ENCODE measurements at regions not wholly inside any gene's neighbourhood (a gene's known extent, or its start where the extent isn't known, plus 50 kb on each side); places are given as distances from the start of the nearest gene placed in this dataset.

DNA sequence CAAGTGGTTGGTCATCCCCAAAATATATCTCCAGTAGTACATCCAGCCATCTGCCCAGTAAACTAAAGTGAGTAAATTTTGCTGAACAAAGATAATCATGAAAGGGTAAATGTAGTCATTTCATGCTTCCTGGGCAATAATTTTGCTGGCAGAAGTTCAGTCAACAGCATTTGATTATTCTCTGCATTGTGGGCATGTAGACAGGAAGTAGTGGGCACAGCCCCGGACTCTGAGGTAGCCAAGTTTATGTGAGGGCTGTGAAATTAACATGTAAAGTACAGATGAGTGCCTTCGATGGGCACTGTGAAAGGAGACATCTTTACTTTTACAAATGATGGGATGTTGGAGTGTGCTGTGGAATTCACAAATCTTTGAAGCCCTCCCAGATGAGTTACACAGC lies 312.2 kb upstream of the MTNR1B start:
- in situ Hi-C loops (cut with HindIII; ENCODE audit: low pct_unique_long_range_greater_than_20kb, low sequenced_read_pairs) = no loop called here
- Histone ChIP-seq H3K27me3 (ENCODE audit: control insufficient read depth, insufficient read depth, low read length) (no peaks in the 10 kb centered on the region), H3K27ac (ENCODE audit: low read length) (no peak overlapping the region), H3K9me3 (ENCODE audit: control insufficient read depth, insufficient read depth, low read depth, low read length) (no peaks in the 10 kb centered on the region), H3K4me1 (ENCODE audit: control insufficient read depth, insufficient read depth, low read length) (no peaks in the 10 kb centered on the region), H3K36me3 (ENCODE audit: control insufficient read depth, insufficient read depth, low read length) (no peaks in the 10 kb centered on the region), H3K4me3 (ENCODE audit: low read depth in 2 of 2, low read length in 2 of 2) (no peak overlapping the region)
- no peak for TF ChIP-seq POLR2AphosphoS5 (IDR thresholded peaks at IDR 0.05; ENCODE audit: low read depth, low read length)
- TF ChIP-seq REST (IDR thresholded peaks at IDR 0.05; ENCODE audit: insufficient read depth in 1 of 2, low read depth in 2 of 2, low read length in 1 of 2) = no peak
- no peak for TF ChIP-seq CTCF (IDR thresholded peaks at IDR 0.05)
- no peak for TF ChIP-seq SIN3A (IDR thresholded peaks at IDR 0.05; ENCODE audit: borderline replicate concordance, insufficient read depth, low read depth, low read length)
- TF ChIP-seq TCF7L2 (IDR thresholded peaks at IDR 0.05; ENCODE audit: low read depth, low read length) = no peak
- CTCF ChIA-PET = no interaction called here
- DNase-seq (ENCODE audit: low read depth, low spot score) (no peak), ATAC-seq (no peak)
- intact Hi-C loops (cut with micrococcal nuclease; ENCODE audit: unreplicated experiment) = no loop called here
- no TSS peak for BruUV-seq (replicated peaks)
- POLR2A ChIA-PET = no interaction called here

DNA sequence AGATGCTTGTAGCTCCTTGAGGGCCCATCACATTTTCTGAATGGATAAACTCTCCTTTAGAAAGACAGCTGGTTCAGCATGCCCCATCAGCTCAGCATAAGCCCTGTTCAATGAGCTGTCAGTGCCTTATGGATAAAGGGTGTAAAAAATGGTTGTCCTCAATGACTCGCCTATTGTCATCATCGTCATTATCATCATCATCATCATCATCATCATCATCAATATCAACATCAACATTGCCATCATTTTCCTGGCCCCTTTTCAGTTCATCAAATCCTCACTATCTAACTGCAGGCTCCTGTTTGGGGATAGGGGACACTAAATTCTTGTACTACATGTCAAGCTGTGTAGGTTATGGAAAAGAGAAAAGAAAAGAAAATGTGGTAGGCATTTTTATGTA lies 310.7 kb upstream of the MTNR1B start:
- BruUV-seq (replicated peaks) = no TSS peak
- no peaks in the 10 kb centered on the region for H3K27me3 ChIP-seq (ENCODE audit: control insufficient read depth, insufficient read depth, low read length)
- H3K4me3 ChIP-seq (ENCODE audit: low read depth in 2 of 2, low read length in 2 of 2) = no peak overlapping the region
- no peaks in the 10 kb centered on the region for H3K4me1 ChIP-seq (ENCODE audit: control insufficient read depth, insufficient read depth, low read length)
- TF ChIP-seq SIN3A (IDR thresholded peaks at IDR 0.05; ENCODE audit: borderline replicate concordance, insufficient read depth, low read depth, low read length) (no peak), POLR2AphosphoS5 (IDR thresholded peaks at IDR 0.05; ENCODE audit: low read depth, low read length) (no peak), REST (IDR thresholded peaks at IDR 0.05; ENCODE audit: insufficient read depth in 1 of 2, low read depth in 2 of 2, low read length in 1 of 2) (no peak), CTCF (IDR thresholded peaks at IDR 0.05) (no peak), TCF7L2 (IDR thresholded peaks at IDR 0.05; ENCODE audit: low read depth, low read length) (no peak)
- no peaks in the 10 kb centered on the region for H3K36me3 ChIP-seq (ENCODE audit: control insufficient read depth, insufficient read depth, low read length)
- no peak for DNase-seq (ENCODE audit: low read depth, low spot score)
- H3K9me3 ChIP-seq (ENCODE audit: control insufficient read depth, insufficient read depth, low read depth, low read length) = no peaks in the 10 kb centered on the region
- ChIA-PET CTCF (no interaction called here), POLR2A (no interaction called here)
- no peak for ATAC-seq
- intact Hi-C loops (cut with micrococcal nuclease; ENCODE audit: unreplicated experiment) = no loop called here
- in situ Hi-C loops (cut with HindIII; ENCODE audit: low pct_unique_long_range_greater_than_20kb, low sequenced_read_pairs) = no loop called here
- no peak overlapping the region for H3K27ac ChIP-seq (ENCODE audit: low read length)

Data from Panc1 (cell line).